ENCODE measurements at regions not wholly inside any gene's neighbourhood (a gene's known extent, or its start where the extent isn't known, plus 50 kb on each side); places are given as distances from the start of the nearest gene placed in this dataset.

DNA sequence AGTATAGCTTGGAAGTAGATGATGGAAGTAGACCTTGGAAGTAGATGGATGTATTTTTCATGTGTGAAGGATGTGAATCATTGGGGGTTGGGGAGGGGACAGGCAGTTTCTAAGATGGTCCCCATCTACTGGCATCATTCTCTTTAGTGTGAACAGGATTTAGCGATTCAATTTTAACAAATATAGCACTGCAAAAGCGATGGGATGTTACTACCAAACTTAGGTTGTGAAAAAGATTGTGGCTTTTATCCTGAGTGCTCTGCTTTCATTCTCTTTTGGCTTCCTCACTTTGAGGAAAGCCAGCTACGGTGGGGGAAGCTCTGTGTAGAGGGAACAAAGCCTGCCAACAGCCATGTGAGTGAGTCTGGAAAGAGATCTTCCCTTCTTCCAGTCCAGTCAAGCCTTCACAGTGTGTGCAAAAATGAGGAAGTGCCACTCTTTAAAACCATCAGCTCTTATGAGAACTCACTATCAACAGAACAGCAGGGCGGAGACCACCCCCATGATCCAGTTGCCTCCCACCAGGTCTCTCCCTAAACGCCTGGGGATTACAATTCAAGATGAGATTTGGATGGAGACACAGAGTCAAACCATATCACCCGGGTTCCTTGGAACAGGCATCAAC is 441.4 kb downstream of the SH3GL2 start:
- POLR2A ChIA-PET (ENCODE audit: unreplicated experiment), result no interaction called here

More for the DNA sequence above, 441.4 kb downstream of the SH3GL2 start:
- ATAC-seq (ENCODE audit: low read depth) (no peak), DNase-seq (no peak)
- no peak overlapping the region for H2BK20ac ChIP-seq (ENCODE audit: low read depth, low read length)
- H3K9me1 ChIP-seq (ENCODE audit: insufficient read depth, low read length), result no peaks in the 10 kb centered on the region
- no CpG with 5 or more reads among the region's 6 CpGs for WGBS, 2 experiments (ENCODE audit: extremely low coverage in 2 of 2, insufficient read length in 1 of 2)
- H4K8ac ChIP-seq (ENCODE audit: low read depth in 2 of 2, low read length in 2 of 2), result no peak overlapping the region
- intact Hi-C loops (cut with micrococcal nuclease), result no loop called here
- dilution Hi-C loops (cut with HindIII; ENCODE audit: low sequenced_read_pairs, unreplicated experiment), result no loop called here
- no peak overlapping the region for H3K23ac ChIP-seq (ENCODE audit: low read depth, low read length)
- no peaks in the 10 kb centered on the region for H4K20me1 ChIP-seq (ENCODE audit: insufficient read depth, low read length)
- no peaks in the 10 kb centered on the region for H3K79me1 ChIP-seq (ENCODE audit: low read depth in 1 of 2, low read length in 2 of 2)
- CTCF ChIA-PET, result no interaction called here
- H3K9ac ChIP-seq (ENCODE audit: low read depth, low read length), result no peak overlapping the region
- H3K4ac ChIP-seq (ENCODE audit: low read depth, low read length), result no peak overlapping the region
- no peaks in the 10 kb centered on the region for H3K27me3 ChIP-seq (ENCODE audit: control insufficient read depth, insufficient read depth, low read length)
- no peak overlapping the region for H2BK5ac ChIP-seq (ENCODE audit: low read depth, low read length, poor library complexity, severe bottlenecking)
- H2AFZ ChIP-seq (replicated peaks; ENCODE audit: low read length, poor library complexity), result no peak overlapping the region
- BruUV-seq (replicated peaks), result no TSS peak
- no peak overlapping the region for H2AK5ac ChIP-seq (ENCODE audit: low read depth, low read length)
- no peak overlapping the region for H4K5ac ChIP-seq (ENCODE audit: low read depth, low read length)
- no peak overlapping the region for H4K91ac ChIP-seq (ENCODE audit: insufficient read depth, low read depth, low read length)
- no peaks in the 10 kb centered on the region for H3K36me3 ChIP-seq (ENCODE audit: control insufficient read depth, insufficient read depth, low read length)
- H3K4me1 ChIP-seq (ENCODE audit: control insufficient read depth, insufficient read depth, low read length), result no peaks in the 10 kb centered on the region
- in situ Hi-C loops (cut with MboI; ENCODE audit: low sequenced_read_pairs), result no loop called here
- H3K4me2 ChIP-seq (ENCODE audit: low read depth, low read length), result no peak overlapping the region
- H3K18ac ChIP-seq (ENCODE audit: low read depth, low read length), result no peak overlapping the region
- H3K27ac ChIP-seq (ENCODE audit: insufficient read depth, low read length), result no peak overlapping the region
- no peak overlapping the region for H3K4me3 ChIP-seq (ENCODE audit: insufficient read depth, low read depth, low read length)
- H3K9me3 ChIP-seq (ENCODE audit: control insufficient read depth, insufficient read depth, low read length), result no peaks in the 10 kb centered on the region
- TF ChIP-seq BHLHE40 (IDR thresholded peaks at IDR 0.05; ENCODE audit: low read depth, low read length) (no peak), MAZ (IDR thresholded peaks at IDR 0.05; ENCODE audit: borderline replicate concordance, low read depth, low read length) (no peak), MXI1 (IDR thresholded peaks at IDR 0.05; ENCODE audit: borderline replicate concordance, low read depth, low read length) (no peak), SMC3 (IDR thresholded peaks at IDR 0.05; ENCODE audit: low read depth, low read length) (no peak), CEBPB (IDR thresholded peaks at IDR 0.05; ENCODE audit: low read depth, low read length) (no peak), MAFK (IDR thresholded peaks at IDR 0.05; ENCODE audit: low read depth, low read length) (no peak)
- TF ChIP-seq, protein P1, sequence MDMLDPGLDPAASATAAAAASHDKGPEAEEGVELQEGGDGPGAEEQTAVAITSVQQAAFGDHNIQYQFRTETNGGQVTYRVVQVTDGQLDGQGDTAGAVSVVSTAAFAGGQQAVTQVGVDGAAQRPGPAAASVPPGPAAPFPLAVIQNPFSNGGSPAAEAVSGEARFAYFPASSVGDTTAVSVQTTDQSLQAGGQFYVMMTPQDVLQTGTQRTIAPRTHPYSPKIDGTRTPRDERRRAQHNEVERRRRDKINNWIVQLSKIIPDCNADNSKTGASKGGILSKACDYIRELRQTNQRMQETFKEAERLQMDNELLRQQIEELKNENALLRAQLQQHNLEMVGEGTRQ (IDR thresholded peaks at IDR 0.05; ENCODE audit: low read depth, low read length), result no peak
- TF ChIP-seq, protein P2, sequence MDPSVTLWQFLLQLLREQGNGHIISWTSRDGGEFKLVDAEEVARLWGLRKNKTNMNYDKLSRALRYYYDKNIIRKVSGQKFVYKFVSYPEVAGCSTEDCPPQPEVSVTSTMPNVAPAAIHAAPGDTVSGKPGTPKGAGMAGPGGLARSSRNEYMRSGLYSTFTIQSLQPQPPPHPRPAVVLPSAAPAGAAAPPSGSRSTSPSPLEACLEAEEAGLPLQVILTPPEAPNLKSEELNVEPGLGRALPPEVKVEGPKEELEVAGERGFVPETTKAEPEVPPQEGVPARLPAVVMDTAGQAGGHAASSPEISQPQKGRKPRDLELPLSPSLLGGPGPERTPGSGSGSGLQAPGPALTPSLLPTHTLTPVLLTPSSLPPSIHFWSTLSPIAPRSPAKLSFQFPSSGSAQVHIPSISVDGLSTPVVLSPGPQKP (IDR thresholded peaks at IDR 0.05; ENCODE audit: borderline replicate concordance, low read depth, low read length), result no peak
- TF ChIP-seq, protein P3, sequence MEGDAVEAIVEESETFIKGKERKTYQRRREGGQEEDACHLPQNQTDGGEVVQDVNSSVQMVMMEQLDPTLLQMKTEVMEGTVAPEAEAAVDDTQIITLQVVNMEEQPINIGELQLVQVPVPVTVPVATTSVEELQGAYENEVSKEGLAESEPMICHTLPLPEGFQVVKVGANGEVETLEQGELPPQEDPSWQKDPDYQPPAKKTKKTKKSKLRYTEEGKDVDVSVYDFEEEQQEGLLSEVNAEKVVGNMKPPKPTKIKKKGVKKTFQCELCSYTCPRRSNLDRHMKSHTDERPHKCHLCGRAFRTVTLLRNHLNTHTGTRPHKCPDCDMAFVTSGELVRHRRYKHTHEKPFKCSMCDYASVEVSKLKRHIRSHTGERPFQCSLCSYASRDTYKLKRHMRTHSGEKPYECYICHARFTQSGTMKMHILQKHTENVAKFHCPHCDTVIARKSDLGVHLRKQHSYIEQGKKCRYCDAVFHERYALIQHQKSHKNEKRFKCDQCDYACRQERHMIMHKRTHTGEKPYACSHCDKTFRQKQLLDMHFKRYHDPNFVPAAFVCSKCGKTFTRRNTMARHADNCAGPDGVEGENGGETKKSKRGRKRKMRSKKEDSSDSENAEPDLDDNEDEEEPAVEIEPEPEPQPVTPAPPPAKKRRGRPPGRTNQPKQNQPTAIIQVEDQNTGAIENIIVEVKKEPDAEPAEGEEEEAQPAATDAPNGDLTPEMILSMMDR (conservative IDR thresholded peaks at IDR 0.05; ENCODE audit: low read depth, low read length), result no peak
- no peak overlapping the region for H3K56ac ChIP-seq (ENCODE audit: extremely low read depth, insufficient read depth, low read length)
- H3K14ac ChIP-seq (replicated peaks; ENCODE audit: low read depth, low read length), result no peak overlapping the region
- no peak overlapping the region for H2BK15ac ChIP-seq (ENCODE audit: low read depth, low read length)
- H2AK9ac ChIP-seq (replicated peaks; ENCODE audit: low read depth, low read length, poor library complexity), result no peak overlapping the region
- no peak overlapping the region for H2BK120ac ChIP-seq (ENCODE audit: low read depth, low read length)
